ENCODE measurements at regions not wholly inside any gene's neighbourhood (a gene's known extent, or its start where the extent isn't known, plus 50 kb on each side); places are given as distances from the start of the nearest gene placed in this dataset.

GRCh38 chr16:86927699-86928098 lies 349.4 kb downstream of the FOXL1 start:
- TF ChIP-seq CTCF (IDR thresholded peaks at IDR 0.05): no peak
- TF ChIP-seq MAX (CRISPR knock-in tag; IDR thresholded peaks at IDR 0.05): no peak
- no peak for TF ChIP-seq ZBTB43 (CRISPR knock-in tag; IDR thresholded peaks at IDR 0.05)
- no peak for TF ChIP-seq HMGXB4 (CRISPR knock-in tag; IDR thresholded peaks at IDR 0.05)
